Heart left ventricle (tissue), 13 donors: ENCODE measurements at regions not wholly inside any gene's neighbourhood (a gene's known extent, or its start where the extent isn't known, plus 50 kb on each side); places are given as distances from the start of the nearest gene placed in this dataset.

Experiments
- POLR2A ChIP-seq, 2 donors: fragments of 450-650 bp; IDR thresholded peaks; one replicate each; pipeline ENCODE4 v1.6.1; 2017; ENCODE audit warnings: antibody characterized with exemption in 2 of 2, mild to moderate bottlenecking in 2 of 2, moderate library complexity in 2 of 2
- TF ChIP-seq, protein P1 (sequence below), 12 donors: fragments of 200-600 bp; sonication (generic) in 4 of 12; IDR thresholded peaks; one replicate each; pipeline versions ENCODE4 v1.5.0 to v1.8.0; 2018 to 2022; ENCODE audit warnings: antibody characterized with exemption in 12 of 12, mild to moderate bottlenecking in 5 of 12
- donor health status: ischemic (EF 13 %, LVEDD 7.1; RV severe dilation, severe dysfunction).
- donor health status: DM: no; HTN: yes; CAD: no.
- donor health status: DM: no; HTN: no; CAD: no.
- donor health status: ischemic (EF 25% LVEDD 6.9; RV normal size, moderate dysfunction).
- donor health status: ischemic (EF 25% LVEDD 5.7; RV mildly dilated, moderate dysfunction).
- donor health status: ischemic (EF 35%, LVEDD 5.7; RV mildly dilated, moderate dysfunction).
- donor health status: nonischemic (EF 11% LVEDD 7.7; RV severe dilation, severe dysfunction).
- donor health status: DM: yes; HTN: yes; CAD: no.
- donor health status: PGD.
- donor health status: ischemic (EF 29% LVEDD 5.4; RV normal size, mild dysfunction).
- donor health status: nonischemic (EF 23%, LVEDD 6.1; RV moderate dilation, normal function).

DNA sequence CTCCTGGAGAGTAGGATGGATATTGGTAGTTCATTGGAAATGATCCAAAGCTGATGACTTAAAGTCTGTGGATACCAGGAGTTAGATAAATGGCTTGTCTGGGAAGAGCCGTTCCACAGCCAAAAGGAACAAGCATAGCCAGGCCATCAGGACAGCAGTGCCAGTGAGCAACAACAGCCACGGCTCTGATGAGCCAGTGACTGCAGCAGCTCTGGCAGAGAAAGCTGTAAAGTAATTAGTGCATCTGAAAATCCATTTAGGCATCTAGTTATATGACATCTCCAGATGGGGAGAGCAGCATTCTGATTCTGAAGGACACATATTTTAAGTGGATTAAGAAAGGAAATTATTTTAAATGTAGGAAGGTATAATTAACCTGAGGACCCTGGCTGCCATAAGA, 256.2 kb upstream of the PLXNA2 start:
- no peak for TF ChIP-seq POLR2A (IDR thresholded peaks at IDR 0.05)
- TF ChIP-seq, protein P1, sequence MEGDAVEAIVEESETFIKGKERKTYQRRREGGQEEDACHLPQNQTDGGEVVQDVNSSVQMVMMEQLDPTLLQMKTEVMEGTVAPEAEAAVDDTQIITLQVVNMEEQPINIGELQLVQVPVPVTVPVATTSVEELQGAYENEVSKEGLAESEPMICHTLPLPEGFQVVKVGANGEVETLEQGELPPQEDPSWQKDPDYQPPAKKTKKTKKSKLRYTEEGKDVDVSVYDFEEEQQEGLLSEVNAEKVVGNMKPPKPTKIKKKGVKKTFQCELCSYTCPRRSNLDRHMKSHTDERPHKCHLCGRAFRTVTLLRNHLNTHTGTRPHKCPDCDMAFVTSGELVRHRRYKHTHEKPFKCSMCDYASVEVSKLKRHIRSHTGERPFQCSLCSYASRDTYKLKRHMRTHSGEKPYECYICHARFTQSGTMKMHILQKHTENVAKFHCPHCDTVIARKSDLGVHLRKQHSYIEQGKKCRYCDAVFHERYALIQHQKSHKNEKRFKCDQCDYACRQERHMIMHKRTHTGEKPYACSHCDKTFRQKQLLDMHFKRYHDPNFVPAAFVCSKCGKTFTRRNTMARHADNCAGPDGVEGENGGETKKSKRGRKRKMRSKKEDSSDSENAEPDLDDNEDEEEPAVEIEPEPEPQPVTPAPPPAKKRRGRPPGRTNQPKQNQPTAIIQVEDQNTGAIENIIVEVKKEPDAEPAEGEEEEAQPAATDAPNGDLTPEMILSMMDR (IDR thresholded peaks at IDR 0.05), result no peak
